Stimulated activated CD4-positive, alpha-beta T cell treated with anti-CD3 and anti-CD28 coated beads, Interleukin-15, amount 100 ng/mL, for 24 hours (primary cell): ENCODE measurements at regions not wholly inside any gene's neighbourhood (a gene's known extent, or its start where the extent isn't known, plus 50 kb on each side); places are given as distances from the start of the nearest gene placed in this dataset.

Experiments
- DNase-seq: peaks from one replicate; pipeline ENCODE4 v3.0.0-alpha.2; 2020

DNA sequence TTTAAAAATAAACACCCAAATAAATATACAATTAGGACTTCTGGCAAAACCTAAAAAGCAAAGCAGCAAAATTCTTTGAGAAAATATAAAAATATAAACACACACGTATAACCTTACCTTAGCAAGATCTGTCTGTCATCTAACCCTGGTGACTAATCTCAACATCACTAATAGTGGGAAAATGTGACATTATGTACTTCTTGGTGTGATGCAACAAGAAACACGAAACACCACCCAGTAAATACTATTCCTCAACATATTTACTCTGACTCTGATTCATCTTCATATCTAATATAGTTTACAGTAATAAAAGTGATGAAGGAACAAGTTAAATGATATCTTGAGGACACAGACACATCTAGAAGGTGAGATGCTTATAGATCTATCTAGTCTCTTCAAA is 332.6 kb upstream of the MANEA start:
- DNase-seq: no peak

DNA sequence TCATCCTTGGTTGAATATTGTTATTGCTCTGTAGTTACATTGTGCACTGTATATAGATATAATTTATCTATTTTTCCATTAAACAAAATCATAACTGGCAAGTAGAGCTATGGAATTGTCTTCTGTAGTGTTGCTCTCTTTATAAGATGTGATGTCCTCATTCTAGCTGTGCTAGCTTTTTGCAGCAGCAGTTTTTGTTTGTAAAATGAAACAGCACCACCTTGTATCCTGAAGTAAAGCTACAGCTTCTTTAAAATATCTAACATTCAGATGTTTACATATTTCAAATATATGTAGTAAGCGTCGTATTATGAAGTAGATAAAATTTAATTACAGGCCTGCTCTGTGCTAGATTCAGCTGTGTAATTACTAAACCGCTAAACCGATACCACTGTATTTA is 328.8 kb upstream of the MANEA start:
- DNase-seq: no peak

GRCh38 chr6:95249175-95249574 is 328.2 kb upstream of the MANEA start:
- no peak for DNase-seq

- no peak for DNase-seq
Measured at GRCh38 chr6:95249661-95250060, 327.7 kb upstream of the MANEA start.

GRCh38 chr6:95263840-95264239 is 313.5 kb upstream of the MANEA start:
- DNase-seq: no peak

DNA sequence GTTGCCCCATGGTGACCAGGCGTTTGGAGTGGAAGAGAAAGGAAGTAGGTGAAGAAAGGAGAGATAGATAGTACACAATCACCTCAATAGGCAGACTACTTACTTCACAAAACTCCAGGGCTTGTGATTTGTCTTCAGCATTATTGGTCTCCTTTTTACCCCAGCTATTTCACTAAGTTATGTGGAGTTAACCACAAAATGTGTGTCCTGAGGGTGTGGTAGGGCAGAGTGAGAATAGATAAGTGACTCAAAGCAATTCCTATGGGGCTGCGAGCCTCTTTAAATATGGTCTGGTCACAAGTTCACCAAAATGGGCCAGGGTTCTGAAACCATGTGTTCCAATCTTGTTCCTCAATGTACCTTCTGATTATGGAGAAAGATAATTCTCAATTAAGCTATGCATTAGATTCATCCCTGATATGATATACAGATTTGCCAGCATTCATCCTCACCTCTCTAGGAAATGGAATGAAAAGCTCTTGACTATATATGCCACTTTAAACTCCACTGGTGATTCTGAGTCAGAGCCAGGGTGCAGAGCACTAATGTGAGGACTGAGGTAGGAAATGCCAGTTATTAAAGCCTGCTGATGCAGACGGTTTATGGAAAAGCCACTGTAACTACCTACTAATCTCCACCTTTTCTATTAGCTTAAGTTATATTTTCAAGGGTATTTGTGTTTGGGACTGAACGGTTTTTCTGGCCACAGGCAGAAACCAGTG is 310.6 kb upstream of the MANEA start:
- no peak for DNase-seq

GRCh38 chr6:95274686-95275235 is 302.6 kb upstream of the MANEA start:
- no peak for DNase-seq

- DNase-seq: no peak
Measured at GRCh38 chr6:95279616-95280015, 297.7 kb upstream of the MANEA start.

DNA sequence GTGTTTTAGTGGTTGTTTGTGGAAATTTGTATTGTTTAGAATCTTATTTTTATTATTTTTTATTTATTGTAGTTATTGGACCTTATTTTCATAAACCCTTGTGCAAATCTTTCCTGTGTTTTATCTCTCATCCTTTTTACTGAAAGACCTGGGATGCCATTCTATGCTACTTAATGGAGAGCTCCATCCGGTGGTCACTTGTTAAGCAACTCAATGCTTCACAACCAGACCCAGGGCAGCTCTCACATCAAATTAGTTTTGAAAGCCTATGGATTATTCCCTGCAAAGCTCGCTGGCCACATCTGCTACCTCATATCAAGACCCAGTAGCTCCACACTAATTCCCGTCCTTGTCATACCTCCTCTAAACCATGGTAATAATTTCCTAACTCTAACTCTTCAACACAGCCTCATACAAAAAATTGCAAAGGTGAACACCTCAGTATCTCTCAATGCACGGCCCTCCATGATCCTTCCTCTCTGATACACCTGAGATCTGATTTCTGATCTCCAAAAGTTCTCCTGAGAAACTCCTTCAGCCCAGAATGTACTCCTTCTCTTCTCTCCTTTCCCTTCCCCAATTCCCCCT is 296.6 kb upstream of the MANEA start:
- no peak for DNase-seq

DNA sequence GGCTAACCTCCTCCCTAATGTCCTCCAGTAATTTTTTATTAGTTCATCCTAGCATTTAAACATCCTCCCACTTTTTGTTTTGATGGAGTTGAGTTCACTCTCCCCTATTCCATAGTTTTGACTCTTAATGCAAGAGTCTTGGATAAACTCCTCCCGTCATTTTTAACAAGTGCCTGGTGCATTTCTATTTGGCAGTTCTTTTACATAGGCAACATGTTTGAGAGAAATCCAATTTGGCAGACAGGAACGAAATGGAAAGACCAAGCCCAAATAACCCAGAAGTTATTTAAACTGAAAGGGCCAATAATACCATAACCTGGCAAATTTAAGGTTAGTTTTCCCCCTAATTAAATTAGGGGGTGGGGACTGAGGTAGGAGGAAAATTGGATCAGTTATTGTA is 291.5 kb upstream of the MANEA start:
- no peak for DNase-seq

DNA sequence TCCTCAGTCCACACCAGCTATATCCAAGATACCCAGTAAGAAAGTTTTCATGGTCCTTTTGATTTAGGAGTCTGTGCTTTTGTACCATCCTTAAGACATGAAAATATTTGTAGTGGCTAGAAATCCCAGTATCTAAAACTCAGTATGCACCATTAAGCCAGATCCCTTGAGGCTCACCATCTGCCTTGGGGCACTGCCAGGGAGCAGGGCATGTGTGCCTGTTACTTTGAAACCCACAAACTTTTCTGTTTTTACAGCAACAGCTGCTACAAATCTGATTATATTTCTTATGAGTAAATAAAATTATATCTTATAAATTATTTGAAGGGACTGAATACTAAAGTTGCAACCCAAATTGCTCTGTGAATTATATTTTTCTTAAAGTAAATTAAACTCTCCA is 290.5 kb upstream of the MANEA start:
- no peak for DNase-seq

GRCh38 chr6:95288251-95288650 is 289.1 kb upstream of the MANEA start:
- DNase-seq: no peak

DNA sequence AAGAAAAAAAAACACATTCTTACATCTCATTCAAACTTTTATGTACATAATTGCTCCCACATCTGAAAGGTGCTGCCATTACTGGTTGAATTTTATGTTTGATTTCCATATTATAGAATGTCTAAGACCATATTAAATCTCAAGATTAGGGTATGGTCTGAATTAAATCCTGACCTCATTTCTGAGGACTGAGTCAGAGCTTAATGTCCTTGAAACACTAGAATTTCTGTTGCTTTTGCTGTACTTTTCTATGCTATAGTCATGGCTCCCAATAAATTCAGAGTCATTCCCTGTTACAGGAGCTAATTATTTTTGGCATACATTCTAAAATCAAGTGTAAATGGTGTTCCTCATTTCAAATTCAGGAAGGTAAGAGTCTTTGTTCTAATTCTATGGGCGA is 285.3 kb upstream of the MANEA start:
- no peak for DNase-seq

DNA sequence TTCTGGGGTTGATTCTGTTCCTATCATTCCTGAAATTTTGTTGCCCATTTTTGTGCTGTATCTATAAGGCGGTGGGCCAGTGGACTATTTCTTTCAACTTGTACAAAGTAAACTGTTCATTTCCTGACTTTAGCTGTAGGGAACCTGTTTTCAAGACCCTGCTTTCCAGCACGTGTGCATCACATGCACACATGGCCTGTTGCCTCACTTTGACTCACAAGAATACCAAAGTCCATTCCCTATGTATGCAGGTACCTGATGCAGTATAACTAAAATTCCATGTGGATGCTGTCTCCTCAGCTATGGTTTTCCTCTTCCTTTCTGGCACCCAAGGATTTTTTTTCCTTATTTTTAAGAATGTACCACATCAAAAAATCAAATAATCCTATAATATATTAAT is 284.1 kb upstream of the MANEA start:
- DNase-seq: no peak

GRCh38 chr6:95294043-95294442 is 283.3 kb upstream of the MANEA start:
- no peak for DNase-seq

- DNase-seq: no peak
Measured at GRCh38 chr6:95309545-95309944, 267.8 kb upstream of the MANEA start.

- no peak for DNase-seq
Measured at GRCh38 chr6:95318137-95318536, 259.2 kb upstream of the MANEA start.

GRCh38 chr6:95321126-95321525 is 256.2 kb upstream of the MANEA start:
- DNase-seq: no peak

GRCh38 chr6:95325916-95326315 is 251.4 kb upstream of the MANEA start:
- DNase-seq: no peak

DNA sequence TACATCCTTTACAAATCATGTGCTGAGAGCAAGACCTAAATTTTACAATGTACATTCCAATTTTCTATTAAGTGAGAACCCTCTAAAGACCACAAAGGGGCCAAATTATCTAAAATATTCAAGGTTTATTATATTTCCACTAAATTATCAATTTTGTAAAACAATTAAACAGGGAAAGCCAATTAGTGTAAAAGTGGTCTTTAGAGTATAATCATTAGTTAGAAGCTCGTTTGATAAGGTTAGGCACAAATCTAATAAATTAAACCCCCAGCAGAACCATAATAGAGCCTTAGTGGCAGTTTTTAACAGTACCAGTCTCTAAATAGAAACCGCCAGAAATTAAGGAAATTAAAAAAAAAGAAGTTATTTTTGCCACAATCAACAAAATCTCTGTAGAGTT is 249.1 kb upstream of the MANEA start:
- DNase-seq: no peak

DNA sequence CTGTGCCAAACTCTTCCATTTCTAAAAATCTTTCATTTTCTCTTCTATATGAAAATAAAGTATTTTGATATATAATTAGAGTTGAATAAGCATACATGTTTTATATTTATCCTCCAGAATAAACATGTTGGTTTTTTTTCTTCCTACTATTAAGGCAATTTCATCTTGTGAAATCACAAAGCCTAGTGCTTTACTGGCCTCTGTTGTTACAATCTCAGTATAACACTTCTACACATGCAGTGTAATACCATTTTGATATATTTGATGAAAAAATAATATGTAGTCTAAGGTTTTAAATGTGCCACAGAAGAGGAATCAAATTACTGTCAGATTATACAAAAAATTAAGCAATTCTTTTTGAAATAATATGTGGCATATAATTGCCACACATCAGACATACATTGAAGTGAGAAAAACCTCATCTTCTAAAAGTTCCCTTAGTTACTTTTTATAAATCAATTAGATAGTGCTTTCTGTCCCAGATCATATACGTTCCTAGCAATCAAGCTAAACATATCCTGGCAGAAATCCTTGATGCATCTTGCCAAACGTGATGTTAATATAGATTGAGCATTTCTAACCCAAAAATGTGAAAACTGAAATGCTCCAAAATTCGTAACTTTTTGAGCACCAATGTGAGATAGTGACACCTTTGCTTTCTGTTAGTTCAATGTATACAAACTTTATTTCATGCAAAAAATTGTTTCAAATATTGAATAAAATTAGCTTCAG is 225.1 kb upstream of the MANEA start:
- DNase-seq: no peak

DNA sequence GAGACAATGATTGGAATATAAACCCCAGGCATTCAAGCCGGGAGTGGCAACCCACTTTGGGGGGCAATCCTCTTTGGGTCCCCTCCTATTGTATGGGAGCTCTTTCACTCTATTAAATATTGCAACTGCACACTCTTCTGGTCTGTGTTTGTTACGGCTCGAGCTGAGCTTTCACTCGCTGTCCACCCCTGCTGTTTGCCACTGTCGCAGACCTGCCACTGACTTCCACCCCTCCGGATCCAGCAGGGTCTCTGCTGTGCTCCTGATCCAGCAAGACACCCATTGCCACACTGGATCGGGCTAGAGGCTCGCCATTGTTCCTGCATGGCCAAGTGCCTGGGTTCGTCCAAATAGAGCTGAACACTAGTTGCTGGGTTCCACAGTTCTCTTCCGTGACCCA is 222.8 kb upstream of the MANEA start:
- DNase-seq: no peak

DNA sequence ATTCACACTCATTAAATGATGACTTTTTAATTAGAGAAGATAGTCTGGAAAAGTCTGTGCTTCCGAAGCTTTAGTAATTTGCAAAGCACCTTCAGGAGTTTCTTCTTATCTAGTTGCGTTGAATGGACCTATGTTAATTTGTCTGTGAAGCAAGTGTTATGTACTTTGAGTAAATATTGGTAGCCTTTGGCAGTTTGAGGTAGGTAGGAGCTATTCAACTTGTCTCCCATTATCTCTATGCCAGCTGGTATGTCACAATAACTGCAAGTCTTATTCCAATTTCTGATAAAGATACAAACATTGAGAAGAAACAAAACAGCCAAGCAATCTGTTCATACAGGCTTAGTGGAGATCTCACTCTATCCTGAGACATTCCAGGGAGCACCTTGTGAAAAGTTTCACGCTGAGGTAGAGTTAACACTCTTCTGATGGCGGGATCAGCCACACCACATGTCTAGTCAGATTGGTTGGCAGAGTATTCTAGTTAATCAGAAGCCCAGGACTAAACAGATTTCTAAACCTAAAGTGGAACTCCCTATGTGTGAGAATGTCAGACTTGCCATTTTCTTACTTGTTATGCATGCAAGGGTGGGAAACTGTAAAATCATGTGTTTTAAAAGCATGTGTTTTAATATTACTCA is 219.8 kb upstream of the MANEA start:
- DNase-seq: no peak
